HCT116 (cell line): ENCODE measurements at regions not wholly inside any gene's neighbourhood (a gene's known extent, or its start where the extent isn't known, plus 50 kb on each side); places are given as distances from the start of the nearest gene placed in this dataset.

ENCODE experiments used
- CBX3 ChIP-seq: IDR thresholded peaks from 2 replicates; pipeline ENCODE4 v1.6.1; 2012; ENCODE audit warnings: low read depth
- CEBPB ChIP-seq: IDR thresholded peaks from 2 replicates; pipeline ENCODE4 v1.6.1; 2012; ENCODE audit warnings: low read depth
- ELF1 ChIP-seq: IDR thresholded peaks from 2 replicates; pipeline ENCODE4 v1.6.1; 2012; ENCODE audit warnings: low read depth, borderline replicate concordance
- EZH2 ChIP-seq: fragments of 200-600 bp; sonication (generic); IDR thresholded peaks from 2 replicates; pipeline ENCODE4 v1.6.1; 2017; ENCODE audit warnings: antibody characterized with exemption, mixed run types
- EZH2phosphoT487 ChIP-seq: fragments of 200-600 bp; IDR thresholded peaks from 2 replicates; pipeline ENCODE4 v1.6.1; 2018; ENCODE audit warnings: antibody characterized with exemption, borderline replicate concordance
- JUND ChIP-seq: IDR thresholded peaks from 2 replicates; pipeline ENCODE4 v1.6.1; 2012
- POLR2A ChIP-seq: IDR thresholded peaks from 2 replicates; pipeline ENCODE4 v1.7.0; 2011; ENCODE audit warnings: borderline replicate concordance; ENCODE audit not compliant: insufficient read depth, insufficient read length; ENCODE audit errors: extremely low read depth
- POLR2AphosphoS5 ChIP-seq: IDR thresholded peaks from 2 replicates; pipeline ENCODE4 v1.6.1; 2011; ENCODE audit warnings: mild to moderate bottlenecking, low read depth, low read length, moderate library complexity
- SIN3A ChIP-seq: IDR thresholded peaks from 2 replicates; pipeline ENCODE4 v1.6.1; 2012; ENCODE audit warnings: low read depth
- SP1 ChIP-seq: IDR thresholded peaks from 2 replicates; pipeline ENCODE4 v1.6.1; 2012; ENCODE audit warnings: low read depth
- ZNF274 ChIP-seq: fragments of 200-500 bp; sonication (Bioruptor generic); IDR thresholded peaks from 2 replicates; pipeline ENCODE4 v1.6.1; 2014; ENCODE audit warnings: mild to moderate bottlenecking, low read depth, low read length, inconsistent platforms
- TF ChIP-seq, protein P1 (sequence below), 3 experiments: fragments of 200-600 bp in 1 of 3; sonication (generic) in 1 of 3; IDR thresholded peaks in 2 of 3; conservative IDR thresholded peaks in 1 of 3; 2 replicates each; pipeline ENCODE4 v1.5.1; 2012 to 2017; ENCODE audit warnings: low read depth in 2 of 3, low read length in 2 of 3, antibody characterized with exemption in 1 of 3, borderline replicate concordance in 1 of 3, control low read depth in 1 of 3, mild to moderate bottlenecking in 1 of 3, mixed read lengths in 1 of 3, mixed run types in 1 of 3, moderate library complexity in 1 of 3; ENCODE audit not compliant: insufficient read depth in 1 of 3
- TF ChIP-seq, protein P2 (sequence below): IDR thresholded peaks from 2 replicates; pipeline ENCODE4 v1.6.1; 2011; ENCODE audit warnings: mild to moderate bottlenecking, low read length, moderate library complexity; ENCODE audit not compliant: insufficient replicate concordance; ENCODE audit errors: extremely low read depth
- TF ChIP-seq, protein P3 (sequence below): IDR thresholded peaks from 2 replicates; pipeline ENCODE4 v1.6.1; 2012; ENCODE audit warnings: low read depth

DNA sequence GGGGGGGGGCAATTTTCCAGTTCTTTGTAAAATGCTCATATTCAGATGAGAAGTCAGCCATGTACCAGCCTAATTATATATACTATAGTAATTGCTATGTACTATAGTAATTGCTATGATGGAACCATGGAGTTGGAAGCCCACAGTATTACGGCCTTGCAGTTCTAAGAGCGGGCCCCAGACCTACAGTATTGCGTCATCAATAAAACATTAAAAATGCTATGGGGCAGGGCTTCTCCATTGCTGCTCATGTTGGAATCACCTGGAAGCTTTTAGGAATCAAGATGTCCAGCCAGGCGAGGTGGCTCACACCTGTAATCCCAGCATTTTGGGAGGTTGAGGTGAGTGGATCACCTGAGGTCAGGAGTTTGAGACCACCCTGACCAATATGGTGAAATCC lies 443.7 kb upstream of the GRM7 start:
- TF ChIP-seq, protein P1, sequence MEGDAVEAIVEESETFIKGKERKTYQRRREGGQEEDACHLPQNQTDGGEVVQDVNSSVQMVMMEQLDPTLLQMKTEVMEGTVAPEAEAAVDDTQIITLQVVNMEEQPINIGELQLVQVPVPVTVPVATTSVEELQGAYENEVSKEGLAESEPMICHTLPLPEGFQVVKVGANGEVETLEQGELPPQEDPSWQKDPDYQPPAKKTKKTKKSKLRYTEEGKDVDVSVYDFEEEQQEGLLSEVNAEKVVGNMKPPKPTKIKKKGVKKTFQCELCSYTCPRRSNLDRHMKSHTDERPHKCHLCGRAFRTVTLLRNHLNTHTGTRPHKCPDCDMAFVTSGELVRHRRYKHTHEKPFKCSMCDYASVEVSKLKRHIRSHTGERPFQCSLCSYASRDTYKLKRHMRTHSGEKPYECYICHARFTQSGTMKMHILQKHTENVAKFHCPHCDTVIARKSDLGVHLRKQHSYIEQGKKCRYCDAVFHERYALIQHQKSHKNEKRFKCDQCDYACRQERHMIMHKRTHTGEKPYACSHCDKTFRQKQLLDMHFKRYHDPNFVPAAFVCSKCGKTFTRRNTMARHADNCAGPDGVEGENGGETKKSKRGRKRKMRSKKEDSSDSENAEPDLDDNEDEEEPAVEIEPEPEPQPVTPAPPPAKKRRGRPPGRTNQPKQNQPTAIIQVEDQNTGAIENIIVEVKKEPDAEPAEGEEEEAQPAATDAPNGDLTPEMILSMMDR (IDR thresholded peaks at IDR 0.05 in 2 of 3, conservative IDR thresholded peaks at IDR 0.05 in 1 of 3; ENCODE audit: borderline replicate concordance in 1 of 3, insufficient read depth in 1 of 3, low read depth in 2 of 3, low read length in 2 of 3): no peak
- TF ChIP-seq, protein P2, sequence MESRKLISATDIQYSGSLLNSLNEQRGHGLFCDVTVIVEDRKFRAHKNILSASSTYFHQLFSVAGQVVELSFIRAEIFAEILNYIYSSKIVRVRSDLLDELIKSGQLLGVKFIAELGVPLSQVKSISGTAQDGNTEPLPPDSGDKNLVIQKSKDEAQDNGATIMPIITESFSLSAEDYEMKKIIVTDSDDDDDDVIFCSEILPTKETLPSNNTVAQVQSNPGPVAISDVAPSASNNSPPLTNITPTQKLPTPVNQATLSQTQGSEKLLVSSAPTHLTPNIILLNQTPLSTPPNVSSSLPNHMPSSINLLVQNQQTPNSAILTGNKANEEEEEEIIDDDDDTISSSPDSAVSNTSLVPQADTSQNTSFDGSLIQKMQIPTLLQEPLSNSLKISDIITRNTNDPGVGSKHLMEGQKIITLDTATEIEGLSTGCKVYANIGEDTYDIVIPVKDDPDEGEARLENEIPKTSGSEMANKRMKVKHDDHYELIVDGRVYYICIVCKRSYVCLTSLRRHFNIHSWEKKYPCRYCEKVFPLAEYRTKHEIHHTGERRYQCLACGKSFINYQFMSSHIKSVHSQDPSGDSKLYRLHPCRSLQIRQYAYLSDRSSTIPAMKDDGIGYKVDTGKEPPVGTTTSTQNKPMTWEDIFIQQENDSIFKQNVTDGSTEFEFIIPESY: no peak
- TF ChIP-seq ZNF274 (no peak), EZH2phosphoT487 (no peak), SIN3A (no peak), POLR2A (no peak), EZH2 (no peak), SP1 (no peak), JUND (no peak), POLR2AphosphoS5 (no peak), CEBPB (no peak), ELF1 (no peak), CBX3 (no peak)
- TF ChIP-seq, protein P3, sequence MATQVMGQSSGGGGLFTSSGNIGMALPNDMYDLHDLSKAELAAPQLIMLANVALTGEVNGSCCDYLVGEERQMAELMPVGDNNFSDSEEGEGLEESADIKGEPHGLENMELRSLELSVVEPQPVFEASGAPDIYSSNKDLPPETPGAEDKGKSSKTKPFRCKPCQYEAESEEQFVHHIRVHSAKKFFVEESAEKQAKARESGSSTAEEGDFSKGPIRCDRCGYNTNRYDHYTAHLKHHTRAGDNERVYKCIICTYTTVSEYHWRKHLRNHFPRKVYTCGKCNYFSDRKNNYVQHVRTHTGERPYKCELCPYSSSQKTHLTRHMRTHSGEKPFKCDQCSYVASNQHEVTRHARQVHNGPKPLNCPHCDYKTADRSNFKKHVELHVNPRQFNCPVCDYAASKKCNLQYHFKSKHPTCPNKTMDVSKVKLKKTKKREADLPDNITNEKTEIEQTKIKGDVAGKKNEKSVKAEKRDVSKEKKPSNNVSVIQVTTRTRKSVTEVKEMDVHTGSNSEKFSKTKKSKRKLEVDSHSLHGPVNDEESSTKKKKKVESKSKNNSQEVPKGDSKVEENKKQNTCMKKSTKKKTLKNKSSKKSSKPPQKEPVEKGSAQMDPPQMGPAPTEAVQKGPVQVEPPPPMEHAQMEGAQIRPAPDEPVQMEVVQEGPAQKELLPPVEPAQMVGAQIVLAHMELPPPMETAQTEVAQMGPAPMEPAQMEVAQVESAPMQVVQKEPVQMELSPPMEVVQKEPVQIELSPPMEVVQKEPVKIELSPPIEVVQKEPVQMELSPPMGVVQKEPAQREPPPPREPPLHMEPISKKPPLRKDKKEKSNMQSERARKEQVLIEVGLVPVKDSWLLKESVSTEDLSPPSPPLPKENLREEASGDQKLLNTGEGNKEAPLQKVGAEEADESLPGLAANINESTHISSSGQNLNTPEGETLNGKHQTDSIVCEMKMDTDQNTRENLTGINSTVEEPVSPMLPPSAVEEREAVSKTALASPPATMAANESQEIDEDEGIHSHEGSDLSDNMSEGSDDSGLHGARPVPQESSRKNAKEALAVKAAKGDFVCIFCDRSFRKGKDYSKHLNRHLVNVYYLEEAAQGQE: no peak
